ENCODE measurements at regions not wholly inside any gene's neighbourhood (a gene's known extent, or its start where the extent isn't known, plus 50 kb on each side); places are given as distances from the start of the nearest gene placed in this dataset.

GRCh38 chr13:99892866-99893504 is 78.6 kb downstream of the ZIC5 start:
- no peak for DNase-seq

- DNase-seq: no peak
These were observed 79.4 kb downstream of the ZIC5 start for GRCh38 chr13:99892196-99892613.

- no peak for DNase-seq
These were observed 84.9 kb downstream of the ZIC5 start for GRCh38 chr13:99886706-99887105.

- no peak for DNase-seq
These were observed 86.7 kb downstream of the ZIC5 start for GRCh38 chr13:99884913-99885312.

- DNase-seq: no peak
These were observed 87.8 kb downstream of the ZIC5 start for GRCh38 chr13:99883805-99884204.

GRCh38 chr13:99878921-99879610 is 92.5 kb downstream of the ZIC5 start:
- no peak for DNase-seq

- no peak for DNase-seq
These were observed 94.9 kb downstream of the ZIC5 start for GRCh38 chr13:99876651-99877050.

- no peak for DNase-seq
These were observed 96.2 kb downstream of the ZIC5 start for GRCh38 chr13:99875391-99875790.

- no peak for DNase-seq
These were observed 97.6 kb downstream of the ZIC5 start for GRCh38 chr13:99873832-99874430.

- no peak for DNase-seq
These were observed 98.4 kb downstream of the ZIC5 start for GRCh38 chr13:99873141-99873540.

GRCh38 chr13:99871249-99871898 is 100.2 kb downstream of the ZIC5 start:
- DNase-seq: no peak

- no peak for DNase-seq
These were observed 101.0 kb downstream of the ZIC5 start for GRCh38 chr13:99870541-99870940.

- DNase-seq: no peak
These were observed 101.7 kb downstream of the ZIC5 start for GRCh38 chr13:99869830-99870229.

- DNase-seq: no peak
These were observed 102.8 kb downstream of the ZIC5 start for GRCh38 chr13:99868767-99869166.

GRCh38 chr13:99867535-99868257 is 103.9 kb downstream of the ZIC5 start:
- no peak for DNase-seq

GRCh38 chr13:99866781-99867180 is 104.8 kb downstream of the ZIC5 start:
- no peak for DNase-seq

- no peak for DNase-seq
These were observed 106.1 kb downstream of the ZIC5 start for GRCh38 chr13:99865420-99865930.

- no peak for DNase-seq
These were observed 107.0 kb downstream of the ZIC5 start for GRCh38 chr13:99864627-99864990.

GRCh38 chr13:99863789-99864626 is 107.6 kb downstream of the ZIC5 start:
- DNase-seq: no peak

GRCh38 chr13:99862244-99862643 is 109.3 kb downstream of the ZIC5 start:
- no peak for DNase-seq

- DNase-seq: no peak
These were observed 109.8 kb downstream of the ZIC5 start for GRCh38 chr13:99861771-99862170.

- no peak for DNase-seq
These were observed 110.8 kb downstream of the ZIC5 start for GRCh38 chr13:99860745-99861144.

All from GOT3 (cell line).